Stimulated activated memory B cell treated with anti-CD40 and anti-IgM and Interleukin-4, amounts not matched to agents 10 μg/mL and 1 μg/mL and 100 μg/mL, for 72 hours (primary cell): ENCODE measurements at regions not wholly inside any gene's neighbourhood (a gene's known extent, or its start where the extent isn't known, plus 50 kb on each side); places are given as distances from the start of the nearest gene placed in this dataset.
"Not testable (repeated sequence)": the region's sequence is repeated elsewhere in the genome, so short reads cannot be mapped to it uniquely, and the experiment has no call there.

Experiments used
- ATAC-seq: fragments of 150-1000 bp; cut with Tn5 transposase; 2 replicates; pipeline ENCODE4 v1.10.0; 2021
- H3K27ac Mint-ChIP-seq: one replicate; pipeline ENCODE4 v1.8.0; 2022; ENCODE audit warnings: mild to moderate bottlenecking, mixed read lengths
- H3K27me3 Mint-ChIP-seq: one replicate; pipeline ENCODE4 v1.8.0; 2022; ENCODE audit warnings: mixed read lengths
- H3K36me3 Mint-ChIP-seq: one replicate; pipeline ENCODE4 v1.8.0; 2022; ENCODE audit warnings: mixed read lengths
- H3K4me1 Mint-ChIP-seq: one replicate; pipeline ENCODE4 v1.8.0; 2022; ENCODE audit warnings: mixed read lengths
- H3K4me3 Mint-ChIP-seq: one replicate; pipeline ENCODE4 v1.8.0; 2022; ENCODE audit warnings: mild to moderate bottlenecking, moderate library complexity, mixed read lengths
- H3K9me3 Mint-ChIP-seq: one replicate; pipeline ENCODE4 v1.8.0; 2022; ENCODE audit warnings: mixed read lengths

GRCh38 chr16:65576139-65576538, 454.3 kb upstream of the CDH11 start:
- H3K27ac Mint-ChIP-seq = no peak overlapping the region
- no peaks in the 10 kb centered on the region for H3K27me3 Mint-ChIP-seq
- H3K36me3 Mint-ChIP-seq = no peaks in the 10 kb centered on the region
- peaks cover 7% of the 10 kb centered on the region for H3K9me3 Mint-ChIP-seq
- no peak for ATAC-seq
- H3K4me3 Mint-ChIP-seq = no peak overlapping the region
- H3K4me1 Mint-ChIP-seq = no peaks in the 10 kb centered on the region

- Mint-ChIP-seq H3K4me3 (no peak overlapping the region), H3K27me3 (no peaks in the 10 kb centered on the region), H3K4me1 (no peaks in the 10 kb centered on the region), H3K27ac (no peak overlapping the region), H3K36me3 (no peaks in the 10 kb centered on the region), H3K9me3 (peaks cover 10% of the 10 kb centered on the region)
- ATAC-seq = no peak
Measured at GRCh38 chr16:65574326-65574966, 452.6 kb upstream of the CDH11 start.

- no peak for ATAC-seq
- Mint-ChIP-seq H3K4me3 (no peak overlapping the region), H3K4me1 (no peaks in the 10 kb centered on the region), H3K27ac (no peak overlapping the region), H3K9me3 (peaks cover 10% of the 10 kb centered on the region), H3K27me3 (no peaks in the 10 kb centered on the region), H3K36me3 (no peaks in the 10 kb centered on the region)
Measured at GRCh38 chr16:65572156-65572555, 450.3 kb upstream of the CDH11 start.

- H3K4me3 Mint-ChIP-seq = no peak overlapping the region
- no peaks in the 10 kb centered on the region for H3K36me3 Mint-ChIP-seq
- H3K27me3 Mint-ChIP-seq = no peaks in the 10 kb centered on the region
- peaks cover 7% of the 10 kb centered on the region for H3K9me3 Mint-ChIP-seq
- ATAC-seq = no peak
- H3K27ac Mint-ChIP-seq = no peak overlapping the region
- H3K4me1 Mint-ChIP-seq = no peaks in the 10 kb centered on the region
Measured at GRCh38 chr16:65570261-65570660, 448.4 kb upstream of the CDH11 start.

- Mint-ChIP-seq H3K27ac (no peak overlapping the region), H3K9me3 (peaks cover 13% of the 10 kb centered on the region), H3K27me3 (no peaks in the 10 kb centered on the region), H3K4me3 (no peak overlapping the region), H3K36me3 (no peaks in the 10 kb centered on the region), H3K4me1 (no peaks in the 10 kb centered on the region)
- no peak for ATAC-seq
Measured at GRCh38 chr16:65559846-65560245, 438.0 kb upstream of the CDH11 start.

GRCh38 chr16:65549689-65550088, 427.8 kb upstream of the CDH11 start:
- not testable (repeated sequence) for H3K4me3 Mint-ChIP-seq, H3K4me1 Mint-ChIP-seq, H3K36me3 Mint-ChIP-seq, ATAC-seq, H3K27me3 Mint-ChIP-seq, H3K27ac Mint-ChIP-seq
- peaks cover 11% of the 10 kb centered on the region for H3K9me3 Mint-ChIP-seq

- ATAC-seq = no peak
- Mint-ChIP-seq H3K4me3 (no peak overlapping the region), H3K36me3 (no peaks in the 10 kb centered on the region), H3K9me3 (peaks cover 16% of the 10 kb centered on the region), H3K4me1 (no peaks in the 10 kb centered on the region), H3K27ac (no peak overlapping the region), H3K27me3 (no peaks in the 10 kb centered on the region)
Measured at GRCh38 chr16:65548470-65548869, 426.6 kb upstream of the CDH11 start.

GRCh38 chr16:65547772-65548446, 426.0 kb upstream of the CDH11 start:
- ATAC-seq = no peak
- Mint-ChIP-seq H3K4me1 (no peaks in the 10 kb centered on the region), H3K9me3 (peaks cover 15% of the 10 kb centered on the region), H3K4me3 (no peak overlapping the region), H3K27me3 (no peaks in the 10 kb centered on the region), H3K27ac (no peak overlapping the region), H3K36me3 (no peaks in the 10 kb centered on the region)

GRCh38 chr16:65546353-65546791, 424.5 kb upstream of the CDH11 start:
- H3K4me1 Mint-ChIP-seq = no peaks in the 10 kb centered on the region
- no peaks in the 10 kb centered on the region for H3K36me3 Mint-ChIP-seq
- no peak for ATAC-seq
- H3K4me3 Mint-ChIP-seq = no peak overlapping the region
- peaks cover 19% of the 10 kb centered on the region for H3K9me3 Mint-ChIP-seq
- no peaks in the 10 kb centered on the region for H3K27me3 Mint-ChIP-seq
- H3K27ac Mint-ChIP-seq = no peak overlapping the region

- Mint-ChIP-seq H3K27me3 (no peaks in the 10 kb centered on the region), H3K27ac (no peak overlapping the region), H3K4me3 (no peak overlapping the region), H3K4me1 (no peaks in the 10 kb centered on the region), H3K36me3 (no peaks in the 10 kb centered on the region), H3K9me3 (peaks cover 16% of the 10 kb centered on the region)
- no peak for ATAC-seq
Measured at GRCh38 chr16:65545413-65545956, 423.6 kb upstream of the CDH11 start.

- no peak for ATAC-seq
- H3K27ac Mint-ChIP-seq = no peak overlapping the region
- no peaks in the 10 kb centered on the region for H3K27me3 Mint-ChIP-seq
- no peaks in the 10 kb centered on the region for H3K36me3 Mint-ChIP-seq
- no peaks in the 10 kb centered on the region for H3K4me1 Mint-ChIP-seq
- H3K4me3 Mint-ChIP-seq = no peak overlapping the region
- H3K9me3 Mint-ChIP-seq = peaks cover 17% of the 10 kb centered on the region
Measured at GRCh38 chr16:65543781-65544740, 422.2 kb upstream of the CDH11 start.

- ATAC-seq = no peak
- H3K9me3 Mint-ChIP-seq = peaks cover 21% of the 10 kb centered on the region
- no peak overlapping the region for H3K4me3 Mint-ChIP-seq
- H3K27me3 Mint-ChIP-seq = no peaks in the 10 kb centered on the region
- no peaks in the 10 kb centered on the region for H3K4me1 Mint-ChIP-seq
- H3K27ac Mint-ChIP-seq = no peak overlapping the region
- no peaks in the 10 kb centered on the region for H3K36me3 Mint-ChIP-seq
Measured at GRCh38 chr16:65541646-65542045, 419.8 kb upstream of the CDH11 start.

- H3K27ac Mint-ChIP-seq = no peak overlapping the region
- no peaks in the 10 kb centered on the region for H3K4me1 Mint-ChIP-seq
- no peaks in the 10 kb centered on the region for H3K27me3 Mint-ChIP-seq
- H3K9me3 Mint-ChIP-seq = peaks cover 24% of the 10 kb centered on the region
- no peak overlapping the region for H3K4me3 Mint-ChIP-seq
- H3K36me3 Mint-ChIP-seq = no peaks in the 10 kb centered on the region
- ATAC-seq = no peak
Measured at GRCh38 chr16:65540901-65541300, 419.0 kb upstream of the CDH11 start.

- Mint-ChIP-seq H3K27ac (no peak overlapping the region), H3K4me3 (no peak overlapping the region), H3K36me3 (no peaks in the 10 kb centered on the region), H3K27me3 (no peaks in the 10 kb centered on the region), H3K9me3 (peaks cover 21% of the 10 kb centered on the region), H3K4me1 (no peaks in the 10 kb centered on the region)
- ATAC-seq = no peak
Measured at GRCh38 chr16:65538976-65539375, 417.1 kb upstream of the CDH11 start.

- ATAC-seq = no peak
- no peaks in the 10 kb centered on the region for H3K27me3 Mint-ChIP-seq
- H3K36me3 Mint-ChIP-seq = no peaks in the 10 kb centered on the region
- H3K4me3 Mint-ChIP-seq = no peak overlapping the region
- peaks cover 16% of the 10 kb centered on the region for H3K9me3 Mint-ChIP-seq
- H3K27ac Mint-ChIP-seq = no peak overlapping the region
- H3K4me1 Mint-ChIP-seq = no peaks in the 10 kb centered on the region
Measured at GRCh38 chr16:65537336-65537735, 415.5 kb upstream of the CDH11 start.
